Transverse colon (tissue), 3 donors: ENCODE measurements at regions not wholly inside any gene's neighbourhood (a gene's known extent, or its start where the extent isn't known, plus 50 kb on each side); places are given as distances from the start of the nearest gene placed in this dataset.

Experiments used
- CTCF ChIP-seq, 5 experiments: fragments of 200-600 bp in 3 of 5; fragments of 450-650 bp in 2 of 5; sonication (generic) in 3 of 5; IDR thresholded peaks; 1 replicate in 2 of 5; 2 replicates in 3 of 5; pipeline ENCODE4 v1.5.1; 2016 to 2017; ENCODE audit warnings: antibody characterized with exemption in 5 of 5, inconsistent platforms in 3 of 5, mild to moderate bottlenecking in 2 of 5, moderate library complexity in 1 of 5
- EP300 ChIP-seq: sonication (generic); formaldehyde crosslinking; IDR thresholded peaks from one replicate; pipeline ENCODE4 v1.6.1; 2017; ENCODE audit warnings: antibody characterized with exemption, low read depth

- TF ChIP-seq EP300: no peak
- TF ChIP-seq CTCF (IDR thresholded peaks at IDR 0.05): no peak
These were observed 84.9 kb downstream of the DUSP6 start for GRCh38 chr12:89267404-89267803.
